HG03571 (cell line): ENCODE measurements at regions not wholly inside any gene's neighbourhood (a gene's known extent, or its start where the extent isn't known, plus 50 kb on each side); places are given as distances from the start of the nearest gene placed in this dataset.
"Not testable (repeated sequence)": the region's sequence is repeated elsewhere in the genome, so short reads cannot be mapped to it uniquely, and the experiment has no call there.

ENCODE experiments used
- ATAC-seq: cut with Tn5 transposase; IDR thresholded peaks from one replicate; pipeline ENCODE4 v1.9.1; 2021; ENCODE audit not compliant: unreplicated experiment

DNA sequence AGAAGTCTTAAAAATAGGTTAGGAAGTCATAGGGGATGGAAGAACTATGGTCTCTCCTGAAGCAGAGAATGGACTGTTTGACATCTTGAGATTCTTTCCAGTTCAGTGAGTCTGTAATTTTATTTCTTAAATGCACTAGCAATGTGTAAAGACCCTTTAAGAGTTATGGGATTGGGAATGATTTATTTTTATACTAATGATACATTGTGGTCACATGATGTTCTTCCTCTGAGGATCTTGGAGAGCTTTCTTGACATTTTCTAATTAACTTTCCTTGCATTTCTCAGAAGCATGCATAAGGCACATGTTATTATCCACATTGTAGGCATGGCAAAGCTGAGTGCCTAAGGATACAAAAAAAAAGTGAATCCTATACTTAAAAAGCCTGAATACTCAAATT lies 507.6 kb upstream of the NRSN1 start:
- ATAC-seq, result no peak

- no peak for ATAC-seq
These were observed 505.1 kb upstream of the NRSN1 start for GRCh38 chr6:23620911-23621401.

- ATAC-seq, result no peak
These were observed 495.0 kb upstream of the NRSN1 start for GRCh38 chr6:23630726-23631635.

- no peak for ATAC-seq
These were observed 492.0 kb upstream of the NRSN1 start for GRCh38 chr6:23633996-23634395.

- no peak for ATAC-seq
These were observed 490.9 kb upstream of the NRSN1 start for GRCh38 chr6:23635150-23635549.

- ATAC-seq, result no peak
These were observed 488.7 kb upstream of the NRSN1 start for GRCh38 chr6:23637296-23637695.

GRCh38 chr6:23642849-23643248 lies 483.2 kb upstream of the NRSN1 start:
- ATAC-seq, result no peak

GRCh38 chr6:23647045-23647444 lies 479.0 kb upstream of the NRSN1 start:
- no peak for ATAC-seq

DNA sequence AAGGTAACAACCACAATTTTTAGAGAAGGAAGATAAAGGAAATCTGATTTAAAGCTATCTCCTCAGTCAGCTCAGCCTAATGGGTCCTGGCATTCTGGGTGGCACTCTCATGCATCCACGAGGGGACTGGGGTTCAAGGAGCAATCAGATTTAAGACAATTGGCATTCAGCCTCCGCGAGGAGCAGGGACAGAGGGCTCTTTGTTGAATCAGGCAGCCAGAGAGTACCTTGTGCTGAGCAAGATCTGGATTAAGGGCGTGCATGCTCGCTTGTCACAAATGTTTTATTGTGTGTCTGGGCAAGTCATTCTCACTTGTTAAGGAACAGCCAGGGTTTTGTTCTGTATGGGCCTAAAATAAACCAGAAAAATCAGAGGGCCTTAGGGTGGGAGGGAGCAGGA lies 475.3 kb upstream of the NRSN1 start:
- no peak for ATAC-seq

- no peak for ATAC-seq
These were observed 471.3 kb upstream of the NRSN1 start for GRCh38 chr6:23654745-23655144.

GRCh38 chr6:23655525-23655924 lies 470.5 kb upstream of the NRSN1 start:
- no peak for ATAC-seq

DNA sequence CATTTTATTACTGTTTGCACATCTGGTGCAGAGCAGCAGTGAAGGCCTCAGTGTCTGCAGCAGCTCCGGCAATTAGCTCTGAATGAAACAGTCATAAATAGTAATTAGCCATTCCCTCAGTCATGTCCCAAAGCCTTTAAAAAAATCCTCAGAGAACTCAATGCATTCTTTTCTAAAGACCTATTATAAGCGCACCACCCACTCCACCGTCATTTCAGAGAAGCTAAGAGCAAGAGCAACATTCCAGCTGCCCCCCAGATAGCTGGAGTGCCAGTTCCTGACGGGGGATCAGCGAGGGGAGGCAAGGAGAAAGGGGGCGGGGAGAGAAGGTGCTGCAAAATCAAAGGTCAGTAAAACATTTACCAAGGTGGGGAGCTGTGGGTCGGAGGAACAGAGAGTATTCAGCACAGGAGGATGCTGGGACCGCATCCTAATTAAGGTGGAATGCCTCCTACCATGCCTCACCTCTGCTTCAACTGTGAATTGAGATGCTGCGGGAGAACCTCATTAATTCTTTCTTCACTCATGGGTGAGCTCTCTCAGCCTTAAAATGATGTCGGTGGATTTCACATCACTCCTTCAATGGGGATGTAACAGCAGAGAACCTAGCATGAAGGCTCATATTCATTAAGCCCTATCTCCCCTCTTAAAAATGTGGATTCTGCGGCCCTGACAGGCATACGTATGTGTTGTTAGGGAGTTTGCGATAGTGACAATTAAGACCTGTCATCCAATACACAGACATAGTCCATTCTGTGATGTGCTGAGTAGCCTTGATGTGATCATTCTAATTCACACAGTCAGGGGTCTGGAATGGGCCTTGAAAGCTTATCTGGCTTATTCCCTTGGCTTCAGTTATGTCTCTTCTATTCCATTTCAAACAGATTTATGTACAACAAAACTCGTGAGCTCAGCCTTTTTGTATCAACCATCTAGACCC lies 469.5 kb upstream of the NRSN1 start:
- ATAC-seq, result no peak

DNA sequence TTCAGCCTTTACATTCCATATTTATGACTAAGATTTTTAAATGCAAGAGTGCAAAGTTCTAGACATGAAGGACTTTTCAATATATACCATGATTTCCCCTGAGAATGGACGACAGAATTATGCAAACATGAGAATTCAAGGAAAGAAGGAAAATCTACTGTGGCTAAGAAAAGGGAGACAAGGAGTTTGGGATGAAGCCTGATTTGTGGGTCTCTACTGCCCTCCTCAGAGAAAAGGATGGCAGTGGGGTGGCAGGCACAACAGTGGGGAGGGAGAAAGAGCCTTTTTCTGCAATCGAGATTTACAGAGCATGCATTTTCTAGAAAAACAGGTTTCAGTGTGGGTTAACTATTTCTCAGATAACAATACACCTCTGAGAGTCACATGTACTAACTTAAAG lies 466.9 kb upstream of the NRSN1 start:
- ATAC-seq, result no peak

DNA sequence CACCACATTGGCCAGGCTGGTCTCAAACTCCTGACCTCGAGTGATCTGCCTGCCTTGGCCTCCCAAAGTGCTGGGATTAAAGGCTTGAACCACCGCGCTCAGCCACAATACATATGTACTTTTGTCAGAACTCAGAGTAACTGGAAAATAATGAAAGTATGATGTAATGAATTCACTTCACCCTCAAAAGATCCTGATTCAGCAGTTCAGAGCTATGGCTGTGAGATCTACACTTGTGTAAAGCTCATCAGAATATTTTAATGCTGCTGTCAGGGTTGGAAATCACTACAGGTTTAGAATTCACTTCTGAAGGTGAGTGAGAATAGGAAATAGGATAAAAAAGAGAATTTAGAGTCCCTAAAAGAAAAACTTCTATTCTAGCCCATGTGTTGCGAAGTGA lies 464.5 kb upstream of the NRSN1 start:
- no peak for ATAC-seq

DNA sequence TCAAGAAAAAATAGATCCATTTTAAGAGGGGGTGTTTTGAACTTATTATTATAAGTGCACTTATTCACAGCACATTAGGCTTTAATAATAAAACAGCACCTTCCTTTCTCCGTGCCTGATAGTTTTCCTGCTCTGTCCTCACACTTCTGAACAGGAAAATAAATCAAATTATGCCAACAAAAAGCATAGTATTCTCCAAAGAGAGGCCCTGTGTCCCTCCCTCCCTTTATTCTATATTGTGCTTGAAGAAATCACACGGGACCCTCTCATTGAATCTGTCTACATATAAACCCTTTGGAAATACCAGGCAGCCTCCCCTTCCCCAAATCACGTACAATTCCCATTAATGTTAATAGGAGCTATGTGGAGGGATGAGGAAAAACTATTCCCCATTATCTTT lies 462.9 kb upstream of the NRSN1 start:
- ATAC-seq, result no peak

DNA sequence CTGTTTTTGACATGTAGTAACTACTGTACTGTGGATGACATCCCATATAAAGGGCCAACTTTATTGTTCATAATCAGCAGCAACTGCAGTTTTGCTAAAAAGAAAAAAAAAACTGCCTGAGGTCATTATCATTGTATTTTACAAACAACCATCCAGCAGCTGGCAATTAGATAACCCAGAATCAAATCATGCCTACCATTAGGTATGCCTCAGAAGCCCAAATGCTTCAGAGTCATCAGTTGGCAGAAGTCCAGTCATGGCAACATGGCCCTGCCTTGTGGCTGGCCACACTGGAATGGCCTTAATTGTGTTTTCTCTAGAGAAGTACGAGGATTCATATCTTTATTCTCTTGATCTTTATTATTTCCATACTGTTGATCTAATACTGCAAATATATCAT lies 462.4 kb upstream of the NRSN1 start:
- no peak for ATAC-seq

GRCh38 chr6:23665911-23666310 lies 460.1 kb upstream of the NRSN1 start:
- ATAC-seq, result not testable (repeated sequence)

DNA sequence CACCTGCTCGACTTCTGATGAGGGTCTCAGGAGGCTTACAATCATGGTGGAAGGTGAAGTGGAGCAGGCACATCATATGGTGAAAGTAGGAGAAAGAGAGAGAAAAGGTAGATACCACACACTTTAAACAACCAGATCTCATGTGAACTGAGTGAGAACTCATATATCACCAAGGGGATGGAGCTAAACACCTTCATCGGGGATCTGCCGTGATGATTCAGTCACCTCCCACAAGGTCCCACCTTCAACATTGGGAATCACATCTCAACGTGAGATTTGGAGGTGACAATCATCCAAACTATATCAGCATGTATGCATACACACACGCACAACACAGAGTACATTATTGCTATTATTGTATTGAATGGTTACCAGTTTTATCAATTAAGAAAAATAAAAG lies 453.3 kb upstream of the NRSN1 start:
- ATAC-seq, result no peak

DNA sequence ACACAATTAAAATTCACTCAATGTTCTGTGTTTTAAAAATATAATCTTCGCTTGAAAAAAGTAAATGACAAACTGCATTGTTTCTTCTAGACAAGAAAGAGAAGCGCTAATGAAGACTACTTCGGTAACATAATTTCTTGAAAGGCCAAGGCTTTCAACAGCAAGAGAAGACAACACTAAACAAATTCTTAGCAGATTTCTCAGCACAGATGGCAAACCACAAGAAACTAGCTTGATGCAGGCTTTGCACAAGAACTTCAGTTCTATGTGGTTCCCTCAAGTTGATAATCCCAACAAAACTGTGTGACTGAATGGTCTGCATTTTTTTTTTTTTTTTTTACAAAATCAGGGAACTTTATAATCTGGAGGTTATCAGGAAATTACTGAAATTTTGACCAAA lies 447.4 kb upstream of the NRSN1 start:
- no peak for ATAC-seq

DNA sequence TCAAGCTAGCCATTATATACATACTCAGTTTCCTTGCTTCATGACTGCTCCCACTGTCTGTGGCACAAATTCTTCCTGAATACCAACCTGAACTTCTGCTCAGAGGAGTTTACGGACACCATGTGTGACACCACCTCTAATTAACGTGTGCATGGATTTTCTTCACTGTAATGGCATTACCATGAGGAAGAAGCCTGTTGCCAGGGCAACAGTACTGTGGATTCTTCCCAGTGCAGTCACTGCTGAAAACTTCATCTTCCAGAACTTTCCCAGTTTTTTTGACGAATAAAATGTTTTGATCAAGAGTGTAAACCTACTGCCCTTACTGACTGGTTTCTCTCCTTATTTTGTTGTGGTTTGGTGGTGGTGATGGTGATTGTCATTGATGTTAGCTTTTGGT lies 444.3 kb upstream of the NRSN1 start:
- ATAC-seq, result no peak

- no peak for ATAC-seq
These were observed 437.4 kb upstream of the NRSN1 start for GRCh38 chr6:23688650-23689049.
